ES-I3 (cell line): ENCODE measurements at regions not wholly inside any gene's neighbourhood (a gene's known extent, or its start where the extent isn't known, plus 50 kb on each side); places are given as distances from the start of the nearest gene placed in this dataset.

ENCODE experiments used
- H3K36me3 ChIP-seq: 2 replicates; pipeline ENCODE4 v1.6.1; 2013; ENCODE audit warnings: mild to moderate bottlenecking, low read length, control low read depth, moderate library complexity; ENCODE audit not compliant: insufficient read depth
- H3K4me1 ChIP-seq: 2 replicates; pipeline ENCODE4 v1.6.1; 2013; ENCODE audit warnings: mild to moderate bottlenecking, control low read depth, low read length; ENCODE audit not compliant: insufficient read depth
- H3K9ac ChIP-seq: 2 replicates; pipeline ENCODE4 v1.6.1; 2013; ENCODE audit warnings: low read depth, mild to moderate bottlenecking, low read length, moderate library complexity
- H3K9me3 ChIP-seq: 2 replicates; pipeline ENCODE4 v1.6.1; 2013; ENCODE audit warnings: mild to moderate bottlenecking, low read length, moderate library complexity; ENCODE audit not compliant: control insufficient read depth, insufficient read depth

DNA sequence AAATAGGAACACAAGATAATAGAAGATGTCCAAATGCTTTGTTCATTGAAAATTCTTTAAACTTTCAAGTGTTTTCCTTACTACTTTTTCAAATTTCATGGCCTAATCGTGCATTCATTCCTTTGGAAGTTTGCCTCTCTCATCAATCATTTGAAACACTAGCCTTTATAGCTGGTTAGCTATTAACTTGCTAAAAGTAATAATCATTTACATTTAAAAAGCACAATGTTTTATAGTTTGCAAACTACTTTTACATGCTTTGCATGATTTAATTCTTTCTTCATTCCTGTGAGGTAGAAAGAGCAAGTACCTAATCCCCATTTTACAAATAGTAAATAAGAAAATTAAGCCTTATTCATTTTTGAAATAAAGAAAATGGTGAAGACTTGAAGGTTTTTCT lies 137.4 kb upstream of the SLC7A14 start:
- no peaks in the 10 kb centered on the region for H3K4me1 ChIP-seq
- no peak overlapping the region for H3K9ac ChIP-seq
- no peaks in the 10 kb centered on the region for H3K9me3 ChIP-seq
- no peaks in the 10 kb centered on the region for H3K36me3 ChIP-seq

DNA sequence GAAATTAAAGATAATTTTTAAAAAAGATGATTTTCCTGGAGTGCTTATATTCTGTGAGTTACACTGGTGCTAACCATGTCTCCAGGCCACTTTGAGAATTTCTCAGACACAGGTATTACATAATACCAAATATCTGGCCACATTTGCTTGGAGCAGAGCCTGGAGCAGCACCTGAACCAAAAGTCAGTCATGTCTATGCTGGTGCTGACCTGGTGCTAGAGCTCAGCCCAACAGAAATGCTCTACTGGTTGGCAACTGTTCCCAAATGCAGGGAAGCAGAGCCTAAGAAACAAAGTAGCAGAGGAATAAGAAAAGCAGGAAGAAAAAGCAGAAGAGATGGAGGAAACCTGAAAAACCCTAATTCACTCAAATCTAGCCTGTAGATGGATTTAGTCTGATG lies 135.7 kb upstream of the SLC7A14 start:
- H3K4me1 ChIP-seq = no peaks in the 10 kb centered on the region
- no peak overlapping the region for H3K9ac ChIP-seq
- H3K9me3 ChIP-seq = no peaks in the 10 kb centered on the region
- H3K36me3 ChIP-seq = no peaks in the 10 kb centered on the region

- Histone ChIP-seq H3K4me1 (no peaks in the 10 kb centered on the region), H3K9ac (no peak overlapping the region), H3K36me3 (no peaks in the 10 kb centered on the region), H3K9me3 (no peaks in the 10 kb centered on the region)
These were observed 133.4 kb upstream of the SLC7A14 start for GRCh38 chr3:170719300-170719699.

DNA sequence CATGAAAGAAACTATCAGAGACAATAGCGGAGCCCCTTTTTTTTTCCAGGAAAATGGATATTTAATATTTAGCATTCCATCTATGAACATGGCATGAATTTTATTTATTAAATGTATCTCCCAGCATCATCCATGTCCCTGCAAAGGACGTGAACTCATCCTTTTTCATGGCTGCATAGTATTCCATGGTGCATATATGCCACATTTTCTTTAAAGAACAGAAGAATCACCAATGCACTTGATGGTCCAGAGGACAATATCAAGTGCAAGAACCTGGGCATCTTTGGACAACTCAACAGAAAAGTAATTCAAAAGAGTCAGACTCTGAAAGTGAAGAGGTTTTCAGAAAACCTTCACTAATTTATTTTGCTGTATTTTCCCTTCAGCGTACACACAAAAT lies 133.0 kb upstream of the SLC7A14 start:
- Histone ChIP-seq H3K4me1 (no peaks in the 10 kb centered on the region), H3K9ac (no peak overlapping the region), H3K9me3 (no peaks in the 10 kb centered on the region), H3K36me3 (no peaks in the 10 kb centered on the region)

DNA sequence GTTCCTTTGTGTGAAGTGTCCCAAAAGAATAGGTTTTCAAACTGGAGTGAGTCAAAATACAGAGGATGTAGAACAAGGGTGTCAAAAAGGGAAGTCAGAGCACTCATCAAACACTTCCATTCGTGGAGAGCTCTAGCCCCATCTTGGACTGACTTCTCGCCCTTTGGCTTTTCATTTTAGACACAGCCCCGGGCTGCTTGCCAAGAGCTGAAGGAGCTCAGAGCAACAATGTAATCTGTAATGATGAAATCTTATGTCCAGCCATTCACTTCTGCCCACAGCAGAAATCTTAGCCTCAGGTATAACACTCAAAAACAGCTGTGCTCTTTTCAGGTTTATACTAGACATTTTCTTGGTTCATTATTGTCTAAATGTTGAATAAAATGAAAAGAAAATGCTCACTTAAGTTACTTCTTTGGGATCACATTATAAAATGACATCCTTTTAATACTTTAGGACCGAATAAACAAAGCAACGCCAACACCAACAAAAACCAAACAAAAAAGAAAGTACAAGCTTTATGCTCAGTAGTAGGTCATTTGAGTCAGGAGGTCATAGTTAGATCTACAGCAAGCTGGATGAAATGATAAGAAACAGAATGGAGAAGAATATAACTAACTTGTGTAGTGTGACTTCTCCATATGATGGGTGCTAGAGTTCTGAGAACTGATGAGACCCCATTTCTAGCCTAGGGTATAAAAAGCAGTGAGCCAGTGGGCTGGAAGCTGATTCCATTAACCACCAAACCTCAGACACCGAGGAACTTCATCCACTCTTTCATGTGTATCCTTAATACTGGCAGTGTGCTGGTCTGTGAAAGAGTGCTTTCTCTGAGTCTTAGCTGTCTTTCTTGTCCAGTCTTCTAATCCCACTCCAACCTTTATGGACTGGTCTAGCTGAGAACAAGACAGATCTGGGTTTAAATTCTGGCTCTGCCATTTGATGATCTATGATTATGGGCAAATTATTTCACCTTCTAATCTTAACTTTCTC lies 131.8 kb upstream of the SLC7A14 start:
- Histone ChIP-seq H3K4me1 (no peaks in the 10 kb centered on the region), H3K9me3 (no peaks in the 10 kb centered on the region), H3K9ac (no peak overlapping the region), H3K36me3 (no peaks in the 10 kb centered on the region)

DNA sequence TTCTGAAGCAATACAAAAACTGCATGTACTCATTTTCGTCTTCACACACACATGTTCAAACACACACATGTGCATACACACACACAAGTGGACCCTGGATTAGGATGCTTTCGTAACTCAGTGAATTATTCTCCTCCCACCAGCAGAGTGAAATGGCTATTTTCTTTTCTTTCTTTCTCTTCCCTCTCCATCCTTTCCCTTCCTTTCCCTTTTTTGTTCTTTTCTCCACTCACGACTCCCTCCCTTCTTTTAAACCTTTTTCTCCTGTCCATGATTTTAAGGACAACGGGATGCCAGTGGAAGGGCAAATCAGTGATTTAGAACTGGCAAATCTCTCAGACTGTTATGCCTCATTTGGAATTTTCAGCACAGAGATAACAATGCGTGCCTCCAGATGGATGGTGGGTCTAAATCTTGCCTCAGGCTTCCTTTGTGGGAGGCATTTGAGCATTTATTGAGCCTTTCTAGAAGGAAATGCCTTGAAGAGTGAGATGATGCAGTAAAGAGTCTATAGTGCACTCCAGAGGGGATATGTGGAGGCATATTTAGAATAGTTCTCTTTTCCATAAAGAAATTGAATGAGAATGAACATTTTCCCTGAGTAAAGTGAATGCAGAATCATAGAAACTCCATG lies 130.4 kb upstream of the SLC7A14 start:
- H3K4me1 ChIP-seq = no peaks in the 10 kb centered on the region
- H3K9ac ChIP-seq = no peak overlapping the region

DNA sequence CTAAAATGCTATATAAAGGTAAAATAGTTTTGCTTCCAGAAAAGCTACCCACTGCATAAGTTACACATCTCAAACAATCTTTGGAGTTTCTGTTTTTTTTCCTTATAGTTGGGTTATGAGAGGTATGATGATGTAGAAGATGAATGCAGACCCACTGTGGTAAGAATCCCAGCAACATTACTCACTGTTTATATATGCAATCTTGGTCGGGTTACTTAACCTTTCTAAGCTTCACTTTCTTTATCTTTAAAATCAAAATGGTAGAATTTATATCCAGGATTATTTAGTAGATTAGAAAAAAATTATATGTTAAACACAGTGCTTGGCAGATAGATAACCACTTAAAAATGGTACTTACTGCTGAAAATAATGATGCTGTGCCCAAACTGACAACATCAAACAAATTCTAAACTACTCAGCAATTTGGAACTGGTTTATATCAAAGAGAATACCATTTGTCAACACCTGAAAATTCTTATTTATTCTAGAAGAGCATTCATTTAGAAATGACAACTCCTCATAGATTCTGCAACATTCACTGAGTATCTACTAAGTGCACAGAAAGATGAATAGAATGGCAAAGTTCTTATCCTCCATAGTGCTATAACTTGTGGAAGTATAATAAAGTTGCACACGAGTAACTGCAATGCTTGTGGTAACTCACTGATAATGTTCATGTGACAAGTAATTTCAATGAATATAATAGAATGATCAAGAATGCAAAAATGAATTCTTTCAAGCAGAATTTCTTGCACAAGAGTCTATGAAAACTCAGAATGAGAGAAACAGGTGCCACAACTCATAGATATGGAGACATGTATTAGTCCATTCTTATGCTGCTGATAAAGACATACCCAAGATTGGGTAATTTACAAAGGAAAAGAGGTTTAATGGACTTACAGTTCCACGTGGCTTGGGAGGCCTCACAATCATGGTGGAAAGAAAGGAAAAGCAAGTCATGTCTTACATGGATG lies 129.0 kb upstream of the SLC7A14 start:
- Histone ChIP-seq H3K36me3 (no peaks in the 10 kb centered on the region), H3K4me1 (no peaks in the 10 kb centered on the region), H3K9me3 (0 out of 2 replicates have a peak, but pooled peaks cover 1% of the 10 kb centered on the region), H3K9ac (no peak overlapping the region)

More for the DNA sequence above, 130.4 kb upstream of the SLC7A14 start:
- Histone ChIP-seq H3K36me3 (no peaks in the 10 kb centered on the region), H3K9me3 (no peaks in the 10 kb centered on the region)

GRCh38 chr3:170714122-170714521 lies 128.2 kb upstream of the SLC7A14 start:
- Histone ChIP-seq H3K36me3 (no peaks in the 10 kb centered on the region), H3K9me3 (0 out of 2 replicates have a peak, but pooled peaks cover 6% of the 10 kb centered on the region), H3K4me1 (no peaks in the 10 kb centered on the region), H3K9ac (no peak overlapping the region)

DNA sequence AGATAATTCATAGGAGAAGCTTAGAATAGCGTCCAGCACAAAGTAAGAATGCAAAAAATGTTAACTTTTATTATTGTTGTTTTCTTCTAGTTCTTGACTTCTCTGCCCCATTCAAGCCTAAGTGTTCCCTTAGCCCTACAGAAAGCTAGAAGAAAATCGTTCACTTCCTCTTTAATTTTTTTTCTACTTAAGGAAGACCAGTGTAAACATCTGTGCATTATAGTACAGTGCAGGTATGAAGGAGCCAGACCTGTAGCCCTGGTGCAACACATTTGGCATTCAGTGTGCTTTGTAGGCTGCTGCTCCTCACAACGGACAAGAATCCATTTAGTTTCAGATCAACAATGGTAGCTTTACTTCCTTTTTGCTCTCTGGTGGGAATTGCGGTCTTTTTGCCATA lies 127.8 kb upstream of the SLC7A14 start:
- no peaks in the 10 kb centered on the region for H3K36me3 ChIP-seq

DNA sequence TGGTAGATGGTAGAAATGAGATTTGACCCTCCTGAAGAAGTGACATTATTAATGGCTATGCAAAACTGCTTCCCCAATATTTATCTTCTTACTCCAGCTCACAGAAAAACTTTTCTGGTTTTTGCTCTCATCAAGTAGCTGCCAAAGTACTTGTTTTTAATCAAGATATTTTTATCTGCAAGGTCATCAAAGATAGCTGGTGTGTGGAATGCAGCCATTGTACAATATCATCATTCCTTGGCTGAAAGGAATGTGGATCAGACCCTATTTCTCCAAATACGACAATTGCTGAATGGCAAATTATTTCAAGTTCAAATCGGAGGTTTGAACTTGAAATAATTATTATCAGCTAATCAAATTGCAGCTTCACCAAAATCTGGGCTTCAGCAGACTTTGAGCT lies 126.9 kb upstream of the SLC7A14 start:
- Histone ChIP-seq H3K9ac (no peak overlapping the region), H3K36me3 (no peaks in the 10 kb centered on the region), H3K9me3 (0 out of 2 replicates have a peak, but pooled peaks cover 9% of the 10 kb centered on the region), H3K4me1 (no peaks in the 10 kb centered on the region)

More for the DNA sequence above, 127.8 kb upstream of the SLC7A14 start:
- no peaks in the 10 kb centered on the region for H3K4me1 ChIP-seq
- H3K9ac ChIP-seq = no peak overlapping the region
- H3K9me3 ChIP-seq = 0 out of 2 replicates have a peak, but pooled peaks cover 7% of the 10 kb centered on the region

DNA sequence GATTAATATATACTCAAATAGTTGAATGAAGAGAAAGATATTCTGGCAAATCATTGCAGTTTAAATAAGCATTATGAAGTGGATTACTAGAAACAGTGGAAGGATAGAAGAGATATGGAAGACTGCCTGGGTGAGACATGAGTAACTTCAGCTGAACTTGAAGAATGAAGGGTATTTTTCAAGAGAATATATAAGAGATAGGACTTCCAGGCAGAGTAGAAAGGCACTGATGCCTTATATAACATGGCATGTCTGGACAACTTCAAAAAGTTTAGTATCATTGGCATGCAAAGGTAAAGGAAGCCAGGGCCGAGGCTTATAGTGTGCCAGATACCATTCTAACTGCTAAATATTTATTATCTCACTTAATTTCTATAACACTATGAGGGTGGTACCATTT lies 126.5 kb upstream of the SLC7A14 start:
- no peaks in the 10 kb centered on the region for H3K4me1 ChIP-seq
- no peaks in the 10 kb centered on the region for H3K36me3 ChIP-seq
- H3K9ac ChIP-seq = no peak overlapping the region
- 0 out of 2 replicates have a peak, but pooled peaks cover 9% of the 10 kb centered on the region for H3K9me3 ChIP-seq

GRCh38 chr3:170711786-170712185 lies 125.9 kb upstream of the SLC7A14 start:
- no peaks in the 10 kb centered on the region for H3K36me3 ChIP-seq
- H3K9ac ChIP-seq = no peak overlapping the region
- 0 out of 2 replicates have a peak, but pooled peaks cover 9% of the 10 kb centered on the region for H3K9me3 ChIP-seq
- no peaks in the 10 kb centered on the region for H3K4me1 ChIP-seq

- Histone ChIP-seq H3K4me1 (no peaks in the 10 kb centered on the region), H3K9ac (no peak overlapping the region), H3K36me3 (no peaks in the 10 kb centered on the region), H3K9me3 (0 out of 2 replicates have a peak, but pooled peaks cover 9% of the 10 kb centered on the region)
These were observed 123.2 kb upstream of the SLC7A14 start for GRCh38 chr3:170709046-170709445.

GRCh38 chr3:170707899-170708298 lies 122.0 kb upstream of the SLC7A14 start:
- no peak overlapping the region for H3K9ac ChIP-seq
- 0 out of 2 replicates have a peak, but pooled peaks cover 9% of the 10 kb centered on the region for H3K9me3 ChIP-seq
- no peaks in the 10 kb centered on the region for H3K36me3 ChIP-seq
- no peaks in the 10 kb centered on the region for H3K4me1 ChIP-seq
